ENCODE measurements at regions not wholly inside any gene's neighbourhood (a gene's known extent, or its start where the extent isn't known, plus 50 kb on each side); places are given as distances from the start of the nearest gene placed in this dataset.

DNA sequence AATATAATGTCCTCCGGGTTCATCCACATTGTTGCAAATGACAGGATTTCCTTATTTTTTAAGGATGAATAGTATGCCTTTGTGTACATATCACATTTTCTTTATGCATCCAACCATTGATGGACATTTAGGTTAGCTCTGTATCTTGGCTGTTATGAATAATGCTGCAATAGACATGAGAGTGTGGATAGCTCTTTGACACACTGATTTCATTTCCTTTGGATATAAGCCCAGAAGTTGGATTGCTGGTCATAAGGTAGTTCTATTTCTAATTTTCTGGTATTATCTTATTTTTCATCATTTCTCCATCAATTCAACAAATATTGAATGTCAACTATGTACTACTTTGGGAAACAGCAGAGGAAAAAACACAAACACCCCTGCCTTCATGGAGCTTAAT, 423.3 kb downstream of the MTX2 start:
- Histone ChIP-seq H3K36me3 (no peaks in the 10 kb centered on the region), H3K4me3 (no peak overlapping the region), H3K27me3 (no peaks in the 10 kb centered on the region), H3K4me1 (peaks cover 0 to 11% (median 0%) of the 10 kb centered on the region in 9 donors), H3K9me3 (no peaks in the 10 kb centered on the region), H3K27ac (no peak overlapping the region)
- intact Hi-C loops (cut with DNase I), result no loop called here
- 36 to 64% methylated on average over 1 of the region's 1 CpG for WGBS, 2 donors
- DNase-seq (no peak), ATAC-seq (no peak)
- TF ChIP-seq, protein P1, sequence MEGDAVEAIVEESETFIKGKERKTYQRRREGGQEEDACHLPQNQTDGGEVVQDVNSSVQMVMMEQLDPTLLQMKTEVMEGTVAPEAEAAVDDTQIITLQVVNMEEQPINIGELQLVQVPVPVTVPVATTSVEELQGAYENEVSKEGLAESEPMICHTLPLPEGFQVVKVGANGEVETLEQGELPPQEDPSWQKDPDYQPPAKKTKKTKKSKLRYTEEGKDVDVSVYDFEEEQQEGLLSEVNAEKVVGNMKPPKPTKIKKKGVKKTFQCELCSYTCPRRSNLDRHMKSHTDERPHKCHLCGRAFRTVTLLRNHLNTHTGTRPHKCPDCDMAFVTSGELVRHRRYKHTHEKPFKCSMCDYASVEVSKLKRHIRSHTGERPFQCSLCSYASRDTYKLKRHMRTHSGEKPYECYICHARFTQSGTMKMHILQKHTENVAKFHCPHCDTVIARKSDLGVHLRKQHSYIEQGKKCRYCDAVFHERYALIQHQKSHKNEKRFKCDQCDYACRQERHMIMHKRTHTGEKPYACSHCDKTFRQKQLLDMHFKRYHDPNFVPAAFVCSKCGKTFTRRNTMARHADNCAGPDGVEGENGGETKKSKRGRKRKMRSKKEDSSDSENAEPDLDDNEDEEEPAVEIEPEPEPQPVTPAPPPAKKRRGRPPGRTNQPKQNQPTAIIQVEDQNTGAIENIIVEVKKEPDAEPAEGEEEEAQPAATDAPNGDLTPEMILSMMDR (IDR thresholded peaks at IDR 0.05), result no peak

DNA sequence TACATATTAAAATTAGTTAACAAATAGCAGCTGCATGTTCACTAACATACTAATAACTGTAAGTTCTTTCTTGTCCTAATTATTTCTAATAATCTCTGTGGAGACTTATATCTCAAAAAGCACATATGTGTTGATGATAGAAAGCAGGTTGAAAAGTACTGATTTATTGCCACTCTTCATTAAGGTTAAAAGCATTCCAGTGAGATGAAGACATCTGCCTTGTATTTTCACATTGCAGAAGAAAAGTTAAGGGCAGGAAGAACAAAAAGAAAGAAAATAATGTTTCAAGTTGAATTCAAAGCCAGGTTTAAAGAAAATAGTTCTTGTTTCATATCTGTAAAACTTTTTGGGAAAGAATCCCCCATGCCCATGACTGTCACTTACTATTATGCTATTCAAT, 429.9 kb downstream of the MTX2 start:
- ATAC-seq (no peak), DNase-seq (no peak)
- Histone ChIP-seq H3K4me3 (no peak overlapping the region), H3K36me3 (no peaks in the 10 kb centered on the region), H3K27me3 (no peaks in the 10 kb centered on the region), H3K4me1 (peaks cover 0 to 20% (median 2%) of the 10 kb centered on the region in 9 donors), H3K9me3 (no peaks in the 10 kb centered on the region), H3K27ac (no peak overlapping the region)
- intact Hi-C loops (cut with DNase I), result no loop called here
- TF ChIP-seq, protein P1 (IDR thresholded peaks at IDR 0.05), result no peak

DNA sequence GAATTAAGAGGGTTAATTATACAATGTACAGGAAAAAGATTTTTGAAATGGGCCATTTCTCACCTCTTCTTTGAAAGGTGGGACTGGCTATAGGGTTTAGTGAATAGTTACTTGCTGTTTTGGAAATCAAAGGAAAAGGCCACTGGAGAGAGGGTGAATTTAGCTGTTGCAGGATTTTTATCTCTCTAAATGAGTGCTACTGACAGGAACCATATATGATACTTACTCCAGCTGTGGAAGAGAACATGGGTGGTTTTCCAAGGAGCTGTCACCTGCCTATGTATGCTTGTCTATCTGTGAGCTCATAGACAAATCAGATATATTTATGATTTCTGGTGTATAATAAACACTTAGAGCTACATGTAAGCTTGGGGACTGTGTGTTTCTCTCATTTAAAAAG, 430.4 kb downstream of the MTX2 start:
- peaks cover 0 to 26% (median 5%) of the 10 kb centered on the region in 9 donors for H3K4me1 ChIP-seq
- peak in 3 of 8 donors; percentile 39 to 64 (median 62) for ATAC-seq
- no peak overlapping the region for H3K4me3 ChIP-seq
- no peaks in the 10 kb centered on the region for H3K36me3 ChIP-seq
- TF ChIP-seq, protein P1 (IDR thresholded peaks at IDR 0.05), result no peak
- H3K9me3 ChIP-seq, result no peaks in the 10 kb centered on the region
- no peak for DNase-seq
- intact Hi-C loops (cut with DNase I), result no loop called here
- no peaks in the 10 kb centered on the region for H3K27me3 ChIP-seq
- H3K27ac ChIP-seq, result no peak overlapping the region

DNA sequence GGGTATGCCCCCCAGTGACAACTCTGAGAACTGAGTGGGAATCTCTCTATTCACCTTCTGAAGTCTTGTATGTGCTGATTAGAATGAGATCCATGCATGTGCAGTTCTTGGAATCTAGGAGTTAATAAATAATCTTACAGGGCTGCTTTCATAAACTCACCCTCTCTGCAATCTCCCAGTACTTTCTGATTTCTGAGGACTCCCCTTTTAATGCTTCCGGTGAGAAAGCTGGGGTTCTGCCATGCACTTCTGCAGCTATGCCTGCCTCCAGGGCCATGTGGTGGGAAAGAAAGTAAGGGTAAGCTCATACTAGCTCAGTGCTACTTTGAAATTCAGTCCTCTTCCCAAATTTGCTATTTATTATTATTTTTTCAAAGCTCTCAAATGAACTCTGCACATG, 432.9 kb downstream of the MTX2 start:
- H3K4me1 ChIP-seq, result peaks cover 0 to 29% (median 6%) of the 10 kb centered on the region in 9 donors
- intact Hi-C loops (cut with DNase I), result no loop called here
- no peak overlapping the region for H3K27ac ChIP-seq
- H3K4me3 ChIP-seq, result no peak overlapping the region
- H3K9me3 ChIP-seq, result no peaks in the 10 kb centered on the region
- peak in 2 of 8 donors; percentile 29 to 38 for ATAC-seq
- DNase-seq, result peak in 1 of 2 donors; percentile 21
- no peaks in the 10 kb centered on the region for H3K36me3 ChIP-seq
- TF ChIP-seq, protein P1 (IDR thresholded peaks at IDR 0.05), result no peak
- WGBS, 2 donors, result 44 to 48% methylated on average over 1 of the region's 1 CpG
- H3K27me3 ChIP-seq, result no peaks in the 10 kb centered on the region

All from heart right ventricle (tissue), 16 donors.